Frontal cortex (tissue), 3 donors: ENCODE measurements at regions not wholly inside any gene's neighbourhood (a gene's known extent, or its start where the extent isn't known, plus 50 kb on each side); places are given as distances from the start of the nearest gene placed in this dataset.

Source experiments
- DNase-seq, 2 donors: peaks; one replicate each; pipeline ENCODE4 v3.0.0; 2012; ENCODE audit warnings: low spot score in 2 of 2
- FAIRE-seq: peaks from 2 replicates; lab custom pipeline; 2012; peaks lifted over from hg19 to GRCh38; lab: Jason Lieb, UNC
- donor health status: control.
- donor health status: control.
- donor health status: control.

- DNase-seq (no peak), FAIRE-seq (no peak)
Observed at GRCh38 chr6:14790976-14791375, 454.9 kb upstream of the JARID2 start.

GRCh38 chr6:14791526-14791925 lies 454.3 kb upstream of the JARID2 start:
- DNase-seq: no peak
- no peak for FAIRE-seq

GRCh38 chr6:14792118-14792955 lies 453.5 kb upstream of the JARID2 start:
- FAIRE-seq (no peak), DNase-seq (no peak)

- FAIRE-seq (no peak), DNase-seq (no peak)
Observed at GRCh38 chr6:14795451-14795850, 450.4 kb upstream of the JARID2 start.

- FAIRE-seq: no peak
- no peak for DNase-seq
Observed at GRCh38 chr6:14796974-14797762, 448.7 kb upstream of the JARID2 start.

DNA sequence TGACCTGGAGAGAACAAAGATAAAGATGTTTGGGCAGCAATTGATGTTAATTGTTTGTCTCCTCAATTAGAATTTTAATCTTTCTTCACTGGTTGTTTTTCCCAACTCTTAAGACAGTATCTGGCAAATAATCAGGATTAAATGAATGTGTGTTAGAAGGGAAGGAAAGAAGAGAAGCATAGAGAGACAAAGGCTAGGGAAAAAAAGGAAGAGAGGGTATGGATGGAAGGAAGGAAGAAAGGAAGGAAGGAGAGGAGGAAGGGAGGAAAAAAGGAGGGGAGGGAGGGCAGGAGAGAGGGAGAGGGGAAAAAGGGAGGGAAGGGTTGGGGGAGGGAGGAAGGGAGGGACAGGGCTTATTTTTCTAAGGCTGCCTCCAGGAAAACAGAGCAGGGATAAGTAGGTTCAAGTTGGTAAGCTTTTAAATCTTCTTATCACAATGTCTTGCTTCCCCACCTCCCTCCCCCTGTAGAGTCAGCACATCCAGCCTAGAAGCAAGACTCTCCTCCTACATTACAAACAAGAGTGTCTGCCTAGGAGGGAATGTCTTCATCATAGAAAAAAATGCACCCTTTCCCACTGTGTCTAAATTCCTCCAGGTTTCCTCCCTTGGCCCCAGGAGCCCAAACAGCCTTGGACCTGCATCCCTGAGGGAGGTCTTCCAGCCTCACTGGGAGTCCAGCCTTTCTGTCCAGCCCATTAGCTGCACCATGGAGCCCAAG lies 447.8 kb upstream of the JARID2 start:
- no peak for FAIRE-seq
- DNase-seq: no peak

- DNase-seq (no peak), FAIRE-seq (no peak)
Observed at GRCh38 chr6:14798594-14798982, 447.3 kb upstream of the JARID2 start.

- DNase-seq (no peak), FAIRE-seq (no peak)
Observed at GRCh38 chr6:14798996-14799588, 446.8 kb upstream of the JARID2 start.

DNA sequence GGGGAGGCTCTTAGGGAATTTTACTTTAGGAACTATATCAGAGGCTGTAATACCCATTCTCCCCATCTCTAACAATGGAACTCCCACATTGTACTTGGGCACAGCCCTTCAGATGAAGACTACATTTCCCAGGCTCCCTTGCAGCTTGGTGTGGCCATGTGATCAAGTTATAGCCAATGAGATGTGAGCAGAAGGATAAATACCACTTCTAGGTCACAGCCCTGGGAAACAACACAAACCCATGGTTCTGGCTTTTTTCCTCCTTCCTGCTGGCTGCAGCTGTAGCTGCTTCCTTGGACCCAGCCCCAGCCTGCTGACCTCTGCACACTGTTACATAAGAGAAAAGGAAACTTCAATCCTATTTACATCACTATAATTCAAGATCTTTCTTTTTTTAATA lies 445.9 kb upstream of the JARID2 start:
- DNase-seq (peak; percentile 22 to 36), FAIRE-seq (no peak)

GRCh38 chr6:14802514-14803160 lies 443.2 kb upstream of the JARID2 start:
- no peak for FAIRE-seq
- DNase-seq: no peak

GRCh38 chr6:14804001-14804784 lies 441.7 kb upstream of the JARID2 start:
- DNase-seq (no peak), FAIRE-seq (no peak)

DNA sequence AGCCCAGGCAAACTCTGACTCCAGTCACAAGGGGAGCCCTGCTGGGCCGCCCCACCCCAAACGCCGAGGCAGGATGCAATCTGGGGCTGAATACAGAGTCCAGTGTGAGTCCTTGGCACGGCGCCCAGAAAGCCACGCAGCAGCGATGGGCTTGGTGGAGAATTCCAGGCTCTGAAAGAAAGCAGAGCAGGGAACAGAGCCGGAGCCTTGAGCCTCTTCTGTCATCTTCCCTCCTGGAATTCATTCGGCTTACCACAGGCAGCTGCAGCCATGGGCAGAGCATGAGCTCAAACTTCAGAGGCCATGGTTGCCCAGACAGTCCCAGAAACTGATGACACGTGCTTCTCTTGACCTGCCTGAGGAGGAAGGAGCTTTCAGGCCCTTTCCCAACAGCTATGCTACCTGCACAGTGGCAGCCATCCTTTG lies 441.1 kb upstream of the JARID2 start:
- FAIRE-seq (no peak), DNase-seq (peak; percentile 29 to 56)

DNA sequence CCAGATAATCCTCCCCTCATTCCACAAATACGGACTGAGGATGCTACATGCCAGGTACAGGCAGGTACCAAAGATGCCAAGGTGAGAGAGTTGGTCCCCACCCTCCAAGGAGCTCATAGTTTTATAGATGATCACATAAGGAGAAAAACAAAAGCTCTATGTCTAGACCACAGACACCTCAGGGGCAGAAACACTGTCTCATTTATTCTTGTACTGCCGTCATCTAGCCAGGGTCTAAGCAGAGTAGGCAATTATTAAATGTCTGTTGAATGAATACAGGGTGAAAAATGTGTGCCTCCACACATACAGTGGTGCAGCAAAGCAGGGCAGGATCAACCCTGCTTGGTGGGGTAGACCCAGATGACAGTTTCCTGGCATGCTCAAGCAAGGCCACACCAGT lies 439.8 kb upstream of the JARID2 start:
- FAIRE-seq: no peak
- no peak for DNase-seq

DNA sequence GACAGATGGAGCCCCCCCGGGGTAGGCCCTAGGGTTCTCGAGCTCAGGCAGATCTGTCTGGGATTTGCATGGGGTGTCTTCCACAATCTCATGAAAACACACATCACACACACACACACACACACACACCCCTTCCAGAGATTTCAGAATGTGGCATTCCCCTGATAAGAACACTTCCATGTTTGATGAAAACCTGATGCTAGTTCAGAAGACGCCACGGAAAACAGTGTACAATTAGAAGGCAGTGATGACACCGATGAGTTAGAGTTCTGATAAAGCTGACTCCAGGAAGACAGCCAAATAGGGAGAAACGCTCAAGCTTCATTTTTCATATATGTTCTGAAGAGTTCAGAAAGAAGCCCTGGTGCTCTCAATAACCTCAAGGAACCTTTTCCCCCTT lies 438.7 kb upstream of the JARID2 start:
- DNase-seq: no peak
- no peak for FAIRE-seq

DNA sequence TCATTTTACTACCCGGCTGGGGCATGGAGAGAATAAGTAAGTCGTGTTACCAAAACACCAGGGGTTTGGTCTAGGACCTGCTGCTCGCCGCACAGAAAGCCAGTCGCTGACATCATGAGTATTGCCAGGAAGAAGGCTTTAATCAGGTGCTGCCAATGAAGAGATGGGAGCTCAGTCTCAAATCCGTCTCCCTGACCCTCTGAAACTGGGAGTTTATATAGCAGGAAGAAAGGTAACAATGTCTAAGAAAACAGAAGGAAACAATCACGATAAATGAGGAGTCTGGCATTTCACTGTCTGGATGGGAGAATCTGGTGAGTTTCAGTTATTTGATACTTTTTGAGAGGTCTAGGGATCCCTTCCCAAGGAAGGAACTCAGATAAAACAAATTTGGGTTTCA lies 437.9 kb upstream of the JARID2 start:
- DNase-seq (no peak), FAIRE-seq (no peak)

GRCh38 chr6:14810021-14810420 lies 435.8 kb upstream of the JARID2 start:
- no peak for FAIRE-seq
- DNase-seq: no peak

DNA sequence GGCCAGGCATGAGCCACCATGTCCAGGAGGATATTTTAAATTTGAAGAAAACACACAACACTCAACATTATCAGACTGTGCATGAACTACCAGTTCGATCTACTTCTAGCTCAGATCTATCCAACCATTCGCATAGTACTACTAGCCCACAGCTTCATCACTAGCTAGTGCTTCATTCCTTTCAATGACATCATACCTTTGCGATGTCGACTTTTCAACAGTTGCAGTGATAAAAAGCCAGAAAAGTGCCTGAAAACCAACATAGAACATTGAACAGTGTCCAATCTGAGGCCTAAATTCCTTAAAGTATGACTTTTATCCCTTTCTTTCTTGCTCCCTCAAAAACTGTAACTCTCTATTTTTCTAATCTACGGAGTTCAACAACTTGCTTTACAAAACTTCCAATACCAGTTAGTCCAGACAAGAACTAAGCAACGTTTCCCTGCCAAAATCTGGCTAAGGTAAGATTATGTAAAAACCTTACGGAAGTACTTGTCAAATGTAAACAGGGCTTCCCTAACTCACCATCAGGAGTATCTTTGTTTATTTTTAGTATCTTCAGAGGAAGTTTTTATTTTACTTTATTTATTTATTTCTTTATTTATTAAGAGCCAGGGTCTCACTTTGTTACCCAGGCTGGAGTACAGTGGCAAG lies 434.0 kb upstream of the JARID2 start:
- FAIRE-seq: no peak
- no peak for DNase-seq

DNA sequence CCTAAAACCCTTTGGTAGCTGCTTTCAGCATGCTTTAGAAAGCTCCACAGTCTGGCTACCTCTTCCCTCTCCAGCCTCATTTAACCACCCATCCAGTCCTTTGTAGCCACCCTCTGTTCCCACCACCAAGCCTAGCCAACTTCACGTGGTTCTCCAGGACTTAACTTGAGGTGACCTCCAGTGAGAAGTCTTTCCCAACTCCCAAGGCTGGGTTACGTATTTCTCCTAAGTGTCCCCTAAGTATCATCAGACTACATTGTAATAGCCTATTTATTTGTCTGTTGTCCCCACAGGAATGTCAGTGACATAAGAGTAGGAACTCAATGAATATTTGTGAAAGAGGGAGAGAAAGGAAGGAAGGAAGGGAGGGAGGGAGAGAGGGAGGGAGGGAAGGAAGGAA lies 431.9 kb upstream of the JARID2 start:
- DNase-seq (no peak), FAIRE-seq (no peak)
